GM21367 (cell line): ENCODE measurements at regions not wholly inside any gene's neighbourhood (a gene's known extent, or its start where the extent isn't known, plus 50 kb on each side); places are given as distances from the start of the nearest gene placed in this dataset.

Experiments used
- ATAC-seq: cut with Tn5 transposase; IDR thresholded peaks from one replicate; pipeline ENCODE4 v1.9.1; 2021; ENCODE audit not compliant: unreplicated experiment

DNA sequence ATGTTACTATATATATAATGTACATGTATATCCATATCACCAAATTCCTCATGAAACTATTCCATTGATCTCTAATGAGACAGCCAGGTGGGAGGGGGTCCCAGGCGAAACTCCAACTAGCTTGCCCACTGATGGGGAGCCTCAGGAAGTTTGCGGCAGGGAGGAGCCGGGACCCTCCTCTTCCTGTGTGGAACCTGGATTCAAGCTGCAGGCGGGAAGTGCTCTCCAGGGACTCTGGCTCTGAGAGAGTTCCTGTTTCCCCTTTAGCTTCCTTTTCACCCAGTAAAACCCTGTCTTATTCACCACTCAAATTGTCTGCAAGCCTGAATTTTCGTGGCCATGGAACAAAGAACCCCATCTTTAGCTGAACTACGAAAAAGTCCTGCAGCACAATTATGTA is 152.2 kb downstream of the OPN5 start:
- ATAC-seq = no peak

DNA sequence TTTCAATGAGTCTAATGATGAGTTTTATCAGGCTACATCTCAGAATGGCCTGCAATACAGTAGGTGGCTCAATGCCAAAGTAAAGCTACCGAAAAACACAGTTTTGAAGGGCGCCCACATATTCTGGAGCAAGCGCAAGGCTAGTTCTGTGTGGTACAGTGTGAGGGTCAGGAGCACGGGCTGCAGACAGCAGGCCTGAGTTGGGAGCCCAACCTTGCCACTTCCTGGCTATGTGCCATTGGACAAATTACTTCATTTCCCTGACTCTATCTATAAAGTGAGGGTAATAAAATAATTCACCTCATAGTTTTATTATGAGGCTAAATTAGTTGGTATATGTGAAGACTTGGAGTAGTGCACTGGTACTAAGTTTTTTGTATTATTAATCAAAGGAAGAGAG is 150.7 kb downstream of the OPN5 start:
- ATAC-seq = no peak

DNA sequence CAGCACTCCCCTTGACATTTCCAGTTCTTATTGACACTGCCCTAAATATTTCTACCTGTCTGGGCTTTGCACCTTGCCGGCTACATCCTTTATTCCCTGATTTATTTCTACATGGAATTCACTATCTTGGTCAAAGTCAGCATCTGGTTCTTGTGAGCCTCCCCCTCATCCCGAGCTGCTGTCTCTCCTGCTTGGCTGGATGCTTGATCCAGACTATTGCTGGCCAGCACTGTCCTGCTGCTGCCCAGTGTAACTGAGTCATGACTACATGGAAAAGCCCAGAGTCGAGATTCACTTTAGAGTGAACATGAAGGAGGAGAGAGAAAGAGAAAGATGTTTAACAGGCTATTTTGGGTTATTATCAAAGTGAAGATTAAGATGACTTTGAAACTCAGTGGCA is 142.2 kb downstream of the OPN5 start:
- no peak for ATAC-seq

DNA sequence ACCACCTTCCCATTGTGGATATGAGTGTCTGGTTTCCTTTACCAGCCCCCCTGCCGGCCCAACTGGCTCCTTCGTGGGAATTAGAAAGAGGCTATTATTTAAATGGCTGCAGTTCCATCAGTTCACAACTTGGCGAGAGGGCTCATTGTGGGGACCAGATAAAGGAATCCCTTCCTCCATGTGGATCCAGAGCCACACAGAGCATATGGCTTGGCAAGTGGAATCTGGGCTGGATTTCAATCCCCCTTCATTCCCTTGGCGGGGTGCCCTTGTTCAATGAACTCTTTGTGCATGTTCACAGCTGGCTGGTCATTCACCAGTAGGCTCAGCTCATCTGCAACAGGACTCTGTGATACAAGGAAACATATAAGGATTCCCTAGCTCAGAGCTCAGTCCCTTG is 140.6 kb downstream of the OPN5 start:
- no peak for ATAC-seq

DNA sequence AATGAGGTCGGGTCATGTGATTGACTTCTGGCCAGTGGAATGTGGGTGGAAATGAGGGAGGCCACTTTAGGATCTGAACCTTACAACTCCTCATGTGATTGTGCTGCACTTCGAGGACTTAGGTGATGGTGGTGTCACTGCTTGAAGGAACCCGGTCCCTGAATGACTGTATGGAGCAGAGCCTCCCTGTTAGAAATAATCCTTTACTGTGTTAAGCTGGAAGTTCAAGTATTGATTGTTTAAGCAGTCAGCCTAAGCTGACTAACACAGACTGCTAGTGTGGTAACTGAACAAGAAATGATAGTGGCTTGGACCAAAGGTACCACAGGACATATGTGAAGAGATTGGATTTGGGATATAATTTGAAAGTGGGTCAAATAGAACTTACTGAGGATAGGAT is 138.0 kb downstream of the OPN5 start:
- no peak for ATAC-seq

DNA sequence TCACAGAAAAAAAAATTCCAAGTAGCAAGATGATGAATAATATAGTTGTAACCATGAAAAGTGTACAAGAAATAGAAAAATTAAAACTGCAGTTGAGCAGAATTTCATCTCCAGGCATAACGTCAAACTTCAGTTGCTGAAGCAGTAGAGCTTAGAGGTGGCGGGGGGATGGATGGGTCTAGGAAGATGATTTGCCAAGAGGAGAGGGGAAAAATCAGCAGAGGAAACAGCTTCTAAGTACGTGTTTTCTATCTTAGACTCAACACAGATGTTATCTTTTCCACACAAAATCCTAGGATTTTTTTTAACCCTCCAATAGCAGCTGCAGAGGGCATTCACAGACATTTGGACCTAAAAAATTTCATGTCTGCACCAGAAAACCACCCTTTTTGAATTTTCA is 136.0 kb downstream of the OPN5 start:
- no peak for ATAC-seq

DNA sequence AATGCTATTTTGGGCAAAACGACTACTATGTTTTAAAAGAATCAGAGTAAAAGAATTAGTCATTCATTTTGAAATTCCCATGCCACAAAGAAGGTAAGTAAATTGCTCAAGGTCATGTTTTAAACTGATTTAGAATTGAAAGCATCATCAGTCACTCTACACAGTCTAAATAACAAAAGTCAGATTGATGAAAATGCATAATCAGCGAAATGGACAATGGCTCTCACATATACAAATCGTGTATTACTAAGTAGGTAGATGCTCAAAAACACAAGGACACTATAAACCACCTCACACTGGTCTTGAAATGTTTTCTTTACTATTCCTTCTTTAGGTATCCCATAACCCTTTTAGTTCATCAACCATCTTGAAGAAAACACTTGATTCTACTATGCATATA is 135.4 kb downstream of the OPN5 start:
- no peak for ATAC-seq

DNA sequence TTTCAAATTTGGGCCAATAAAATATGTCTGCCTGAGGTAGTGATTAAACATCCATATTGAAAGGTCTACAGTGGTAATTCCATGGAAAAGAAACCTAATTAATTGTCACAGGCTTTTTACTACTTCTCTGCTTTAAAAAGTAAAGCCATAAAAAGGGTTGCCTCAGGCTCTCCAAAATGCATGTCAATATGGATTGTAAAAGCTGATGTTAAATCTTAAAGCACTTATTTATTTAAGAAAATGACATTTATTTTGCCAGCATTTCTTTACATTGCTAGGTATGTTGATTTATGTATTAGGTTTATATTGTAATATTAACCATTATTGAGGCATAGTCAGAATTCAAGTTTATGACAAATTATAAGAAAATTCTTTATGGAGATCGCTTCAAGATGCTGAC is 133.2 kb downstream of the OPN5 start:
- no peak for ATAC-seq

GRCh38 chr6:47908271-47908670 is 126.4 kb downstream of the OPN5 start:
- no peak for ATAC-seq

DNA sequence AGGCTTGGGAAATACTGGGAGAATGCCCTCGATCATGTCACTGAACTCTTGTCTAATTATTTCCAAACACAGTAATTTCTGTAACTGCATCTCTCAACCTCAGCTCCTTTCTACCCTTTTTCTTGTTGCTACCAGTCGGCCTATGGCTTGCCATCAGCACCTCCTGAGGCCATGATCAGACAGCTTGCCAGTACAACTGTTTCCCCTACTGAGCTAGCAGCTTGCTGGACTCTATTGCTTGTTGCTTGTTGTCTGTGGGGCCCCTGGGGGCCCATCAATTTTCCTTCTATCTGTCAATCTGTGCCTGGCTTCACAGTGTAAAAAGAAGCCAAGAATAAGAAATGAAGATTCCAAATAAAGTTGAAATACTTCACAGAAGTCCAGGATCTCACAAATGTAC is 123.9 kb downstream of the OPN5 start:
- no peak for ATAC-seq

- no peak for ATAC-seq
Observed at GRCh38 chr6:47897247-47897646, 115.4 kb downstream of the OPN5 start.

GRCh38 chr6:47890326-47890875 is 108.6 kb downstream of the OPN5 start:
- ATAC-seq = no peak

DNA sequence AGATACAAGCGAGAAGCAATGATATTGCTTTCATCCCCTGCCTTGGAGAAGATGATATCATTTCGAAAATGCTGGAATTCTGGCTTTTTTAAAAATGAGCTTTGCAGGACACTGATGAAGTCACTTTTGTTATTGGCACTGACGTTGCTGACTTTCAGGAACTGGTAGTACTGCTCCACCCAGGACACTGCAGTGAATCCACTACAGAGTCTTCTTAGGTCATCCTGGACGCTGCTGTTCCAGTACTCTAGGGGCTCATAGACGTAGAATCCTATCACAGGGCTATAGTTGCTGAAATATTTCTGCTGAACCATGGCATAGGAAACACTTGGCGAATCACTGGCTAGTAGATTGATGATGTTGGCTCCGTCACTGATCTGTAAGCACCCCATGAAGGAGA is 97.2 kb downstream of the OPN5 start:
- ATAC-seq = no peak
